Neutrophil (primary cell): ENCODE measurements at regions not wholly inside any gene's neighbourhood (a gene's known extent, or its start where the extent isn't known, plus 50 kb on each side); places are given as distances from the start of the nearest gene placed in this dataset.
"Not testable (repeated sequence)": the region's sequence is repeated elsewhere in the genome, so short reads cannot be mapped to it uniquely, and the experiment has no call there.

ENCODE experiments used
- H3K27ac ChIP-seq: fragments of 200-600 bp; sonication (generic); 2 replicates; pipeline ENCODE4 v1.5.1; 2016; ENCODE audit warnings: mild to moderate bottlenecking, moderate library complexity
- H3K27me3 ChIP-seq: fragments of 200-600 bp; sonication (generic); 2 replicates; pipeline ENCODE4 v1.6.0; 2016; ENCODE audit warnings: mild to moderate bottlenecking
- H3K36me3 ChIP-seq: fragments of 200-600 bp; sonication (generic); 2 replicates; pipeline ENCODE4 v1.5.1; 2017
- H3K4me1 ChIP-seq, 2 experiments: fragments of 200-600 bp in 1 of 2; sonication (generic) in 1 of 2; 1 replicate in 1 of 2; 2 replicates in 1 of 2; pipeline versions ENCODE4 v1.5.1 to v1.6.1; 2013 to 2016; ENCODE audit warnings: low read depth in 1 of 2, low read length in 1 of 2, mild to moderate bottlenecking in 1 of 2, moderate library complexity in 1 of 2; ENCODE audit not compliant: control insufficient read depth in 1 of 2, insufficient read depth in 1 of 2
- H3K4me3 ChIP-seq, 2 experiments: fragments of 200-600 bp in 1 of 2; sonication (generic) in 1 of 2; 1 replicate in 1 of 2; 2 replicates in 1 of 2; pipeline ENCODE4 v1.5.1; 2013 to 2016; ENCODE audit warnings: low read depth in 1 of 2, low read length in 1 of 2, mild to moderate bottlenecking in 1 of 2, moderate library complexity in 1 of 2
- H3K9me3 ChIP-seq: fragments of 200-600 bp; sonication (generic); 2 replicates; pipeline ENCODE4 v1.5.1; 2016
- CTCF ChIP-seq: fragments of 200-600 bp; sonication (generic); IDR thresholded peaks from 2 replicates; pipeline ENCODE4 v1.5.1; 2016; ENCODE audit warnings: antibody characterized with exemption

GRCh38 chr1:9442278-9442846, 96.9 kb upstream of the SLC25A33 start:
- no peak overlapping the region for H3K4me3 ChIP-seq
- H3K27me3 ChIP-seq: no peaks in the 10 kb centered on the region
- H3K4me1 ChIP-seq: peaks cover 12 to 15% of the 10 kb centered on the region in 2 experiments
- no peak overlapping the region for H3K27ac ChIP-seq
- TF ChIP-seq CTCF: no peak
- no peaks in the 10 kb centered on the region for H3K9me3 ChIP-seq
- no peaks in the 10 kb centered on the region for H3K36me3 ChIP-seq

GRCh38 chr1:9442986-9443385, 96.3 kb upstream of the SLC25A33 start:
- Histone ChIP-seq H3K27me3 (no peaks in the 10 kb centered on the region), H3K36me3 (no peaks in the 10 kb centered on the region), H3K9me3 (no peaks in the 10 kb centered on the region), H3K4me3 (no peak overlapping the region), H3K27ac (no peak overlapping the region), H3K4me1 (peaks cover 12 to 15% of the 10 kb centered on the region in 2 experiments)
- TF ChIP-seq CTCF: no peak

- Histone ChIP-seq H3K27ac (no peak overlapping the region), H3K36me3 (no peaks in the 10 kb centered on the region), H3K4me1 (peaks cover 7 to 8% of the 10 kb centered on the region in 2 experiments), H3K27me3 (peaks cover 5% of the 10 kb centered on the region), H3K9me3 (no peaks in the 10 kb centered on the region), H3K4me3 (no peak overlapping the region)
- TF ChIP-seq CTCF: no peak
Observed at GRCh38 chr1:9443913-9444445, 95.3 kb upstream of the SLC25A33 start.

- Histone ChIP-seq H3K4me3 (no peak overlapping the region), H3K36me3 (no peaks in the 10 kb centered on the region), H3K27ac (no peak overlapping the region), H3K4me1 (peaks cover 2 to 3% of the 10 kb centered on the region in 2 experiments), H3K27me3 (peaks cover 9% of the 10 kb centered on the region), H3K9me3 (no peaks in the 10 kb centered on the region)
- no peak for TF ChIP-seq CTCF
Observed at GRCh38 chr1:9444532-9444931, 94.7 kb upstream of the SLC25A33 start.

- H3K27me3 ChIP-seq, H3K4me1 ChIP-seq, H3K9me3 ChIP-seq: not testable (repeated sequence)
Observed at GRCh38 chr1:9445081-9445480, 94.2 kb upstream of the SLC25A33 start.

GRCh38 chr1:9447215-9447960, 91.9 kb upstream of the SLC25A33 start:
- no peak for TF ChIP-seq CTCF
- peaks cover 9% of the 10 kb centered on the region for H3K27me3 ChIP-seq
- no peaks in the 10 kb centered on the region for H3K9me3 ChIP-seq

More at GRCh38 chr1:9445081-9445480, 94.2 kb upstream of the SLC25A33 start:
- not testable (repeated sequence) for H3K36me3 ChIP-seq, H3K27ac ChIP-seq, H3K4me3 ChIP-seq

More at GRCh38 chr1:9447215-9447960, 91.9 kb upstream of the SLC25A33 start:
- no peaks in the 10 kb centered on the region for H3K4me1 ChIP-seq
- H3K36me3 ChIP-seq: no peaks in the 10 kb centered on the region
- H3K27ac ChIP-seq: no peak overlapping the region
- no peak overlapping the region for H3K4me3 ChIP-seq
